ENCODE measurements at regions not wholly inside any gene's neighbourhood (a gene's known extent, or its start where the extent isn't known, plus 50 kb on each side); places are given as distances from the start of the nearest gene placed in this dataset.

DNA sequence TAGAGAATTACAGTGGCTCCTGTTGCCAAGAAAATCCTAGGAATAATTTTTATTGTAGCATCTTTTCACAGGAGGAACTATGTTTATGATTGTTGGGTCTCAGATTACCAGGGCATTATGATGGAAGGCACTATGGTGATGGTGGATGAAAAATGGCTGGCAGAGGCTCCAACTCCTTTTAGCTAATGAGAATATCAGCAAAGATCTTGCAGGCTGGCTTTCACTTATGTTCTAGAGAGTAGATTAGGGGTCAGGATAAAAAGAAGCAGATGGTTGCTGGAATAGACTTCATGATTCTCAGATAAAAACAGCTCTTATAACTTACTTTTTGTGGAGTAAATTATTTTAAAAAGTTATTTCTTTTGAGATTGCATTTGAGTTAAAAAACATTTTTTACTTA is 501.9 kb downstream of the TRHDE start:
- H3K4me3 ChIP-seq (ENCODE audit: low read depth, low read length): no peak overlapping the region
- no peak for DNase-seq (ENCODE audit: low read depth)
- TF ChIP-seq, protein P1, sequence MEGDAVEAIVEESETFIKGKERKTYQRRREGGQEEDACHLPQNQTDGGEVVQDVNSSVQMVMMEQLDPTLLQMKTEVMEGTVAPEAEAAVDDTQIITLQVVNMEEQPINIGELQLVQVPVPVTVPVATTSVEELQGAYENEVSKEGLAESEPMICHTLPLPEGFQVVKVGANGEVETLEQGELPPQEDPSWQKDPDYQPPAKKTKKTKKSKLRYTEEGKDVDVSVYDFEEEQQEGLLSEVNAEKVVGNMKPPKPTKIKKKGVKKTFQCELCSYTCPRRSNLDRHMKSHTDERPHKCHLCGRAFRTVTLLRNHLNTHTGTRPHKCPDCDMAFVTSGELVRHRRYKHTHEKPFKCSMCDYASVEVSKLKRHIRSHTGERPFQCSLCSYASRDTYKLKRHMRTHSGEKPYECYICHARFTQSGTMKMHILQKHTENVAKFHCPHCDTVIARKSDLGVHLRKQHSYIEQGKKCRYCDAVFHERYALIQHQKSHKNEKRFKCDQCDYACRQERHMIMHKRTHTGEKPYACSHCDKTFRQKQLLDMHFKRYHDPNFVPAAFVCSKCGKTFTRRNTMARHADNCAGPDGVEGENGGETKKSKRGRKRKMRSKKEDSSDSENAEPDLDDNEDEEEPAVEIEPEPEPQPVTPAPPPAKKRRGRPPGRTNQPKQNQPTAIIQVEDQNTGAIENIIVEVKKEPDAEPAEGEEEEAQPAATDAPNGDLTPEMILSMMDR (IDR thresholded peaks at IDR 0.05; ENCODE audit: low read depth, low read length): no peak
- TF ChIP-seq, protein P2, sequence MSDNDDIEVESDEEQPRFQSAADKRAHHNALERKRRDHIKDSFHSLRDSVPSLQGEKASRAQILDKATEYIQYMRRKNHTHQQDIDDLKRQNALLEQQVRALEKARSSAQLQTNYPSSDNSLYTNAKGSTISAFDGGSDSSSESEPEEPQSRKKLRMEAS (IDR thresholded peaks at IDR 0.05; ENCODE audit: low read depth, low read length): no peak
- no peak for TF ChIP-seq POLR2A (IDR thresholded peaks at IDR 0.05; ENCODE audit: extremely low read depth, insufficient read length)

DNA sequence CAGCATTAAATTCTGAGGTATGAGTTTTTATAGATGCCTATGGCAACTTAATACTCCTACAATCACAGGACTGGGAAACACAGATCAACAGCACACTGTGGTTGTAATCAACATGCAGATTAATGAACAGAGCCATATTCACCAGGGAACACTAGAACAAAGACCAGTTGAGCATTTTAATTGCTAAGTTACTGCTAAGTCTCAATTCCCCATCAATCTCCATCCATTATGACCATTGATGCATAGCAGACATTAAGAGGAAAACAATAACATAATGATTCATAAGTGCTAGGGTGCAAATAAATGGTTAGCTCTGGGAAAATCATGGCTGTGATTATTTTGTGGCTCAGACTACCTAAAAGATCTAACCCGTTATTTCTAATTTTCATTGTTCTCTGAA is 505.6 kb downstream of the TRHDE start:
- TF ChIP-seq, protein P1 (IDR thresholded peaks at IDR 0.05; ENCODE audit: low read depth, low read length): no peak
- no peak for TF ChIP-seq POLR2A (IDR thresholded peaks at IDR 0.05; ENCODE audit: extremely low read depth, insufficient read length)
- no peak for DNase-seq (ENCODE audit: low read depth)
- no peak overlapping the region for H3K4me3 ChIP-seq (ENCODE audit: low read depth, low read length)

DNA sequence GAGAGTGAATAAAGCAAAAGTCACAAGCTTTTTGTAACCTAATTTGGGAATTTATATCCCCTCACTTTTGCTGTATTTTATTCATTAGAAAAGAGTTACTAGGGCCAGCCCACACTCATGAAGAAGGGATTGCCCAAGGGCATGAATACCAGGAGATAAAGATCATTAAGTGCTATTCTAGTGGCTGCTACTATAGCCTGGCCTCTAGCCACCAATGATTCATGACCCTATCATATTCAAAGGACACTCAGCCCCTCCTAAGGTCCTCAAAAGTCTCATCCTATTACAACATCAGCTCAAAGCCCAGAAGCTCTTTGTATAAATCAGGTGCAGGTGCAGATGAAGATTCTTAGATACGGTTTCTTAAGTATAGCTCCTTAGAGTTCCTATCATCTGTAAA is 518.1 kb downstream of the TRHDE start:
- TF ChIP-seq MYC (IDR thresholded peaks at IDR 0.05; ENCODE audit: low read depth, low read length): no peak
- TF ChIP-seq, protein P2 (IDR thresholded peaks at IDR 0.05; ENCODE audit: low read depth, low read length): no peak
- TF ChIP-seq, protein P1 (IDR thresholded peaks at IDR 0.05; ENCODE audit: low read depth, low read length): no peak
- TF ChIP-seq POLR2A (IDR thresholded peaks at IDR 0.05; ENCODE audit: extremely low read depth, insufficient read length): no peak
- DNase-seq (ENCODE audit: low read depth): no peak

DNA sequence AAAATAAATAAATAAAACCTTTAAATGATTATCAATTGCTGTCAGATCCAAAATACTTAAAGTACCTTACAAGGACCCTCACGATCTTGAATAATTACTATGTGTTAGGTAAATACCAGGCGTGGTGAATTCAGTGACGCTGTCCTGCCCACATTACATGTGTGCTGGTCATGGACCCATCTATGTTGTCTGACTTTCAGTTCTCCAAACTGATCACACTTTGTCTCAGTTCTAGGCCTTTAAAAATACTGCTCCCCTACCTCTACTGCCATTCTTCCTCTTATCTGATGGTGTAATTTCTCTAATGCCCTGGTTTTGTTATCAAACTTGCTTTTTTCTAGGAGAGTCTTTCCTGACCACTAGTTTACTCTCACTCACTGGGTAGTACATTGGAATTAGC is 520.7 kb downstream of the TRHDE start:
- no peak overlapping the region for H3K4me3 ChIP-seq (ENCODE audit: low read depth, low read length)
- TF ChIP-seq POLR2A (IDR thresholded peaks at IDR 0.05; ENCODE audit: extremely low read depth, insufficient read length): no peak
- TF ChIP-seq, protein P2 (IDR thresholded peaks at IDR 0.05; ENCODE audit: low read depth, low read length): no peak
- TF ChIP-seq, protein P1 (IDR thresholded peaks at IDR 0.05; ENCODE audit: low read depth, low read length): no peak
- TF ChIP-seq MYC (IDR thresholded peaks at IDR 0.05; ENCODE audit: low read depth, low read length): no peak
- no peak for DNase-seq (ENCODE audit: low read depth)

More for the DNA sequence above, 518.1 kb downstream of the TRHDE start:
- H3K4me3 ChIP-seq (ENCODE audit: low read depth, low read length): no peak overlapping the region

DNA sequence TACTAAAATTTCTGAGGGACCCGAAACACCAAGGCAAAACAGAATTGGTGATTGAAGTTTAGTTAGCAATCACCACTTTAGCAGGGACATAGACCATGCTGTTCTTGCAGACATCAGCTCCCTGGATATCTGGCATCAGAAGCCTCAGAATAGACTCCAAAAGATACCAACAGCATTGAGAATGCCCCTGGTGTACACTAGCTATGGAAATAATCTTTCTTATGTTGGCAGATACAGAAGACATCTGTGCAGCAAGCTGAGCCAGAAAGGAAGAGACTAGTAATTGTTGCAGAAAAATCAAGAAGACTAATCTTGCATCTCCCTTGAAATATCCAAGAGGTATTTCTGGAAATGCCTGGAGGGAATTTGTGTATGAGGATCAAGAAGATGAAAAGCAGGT is 521.6 kb downstream of the TRHDE start:
- H3K4me3 ChIP-seq (ENCODE audit: low read depth, low read length): no peak overlapping the region
- TF ChIP-seq, protein P1 (IDR thresholded peaks at IDR 0.05; ENCODE audit: low read depth, low read length): no peak
- no peak for TF ChIP-seq POLR2A (IDR thresholded peaks at IDR 0.05; ENCODE audit: extremely low read depth, insufficient read length)
- no peak for TF ChIP-seq MYC (IDR thresholded peaks at IDR 0.05; ENCODE audit: low read depth, low read length)
- TF ChIP-seq, protein P2 (IDR thresholded peaks at IDR 0.05; ENCODE audit: low read depth, low read length): no peak

DNA sequence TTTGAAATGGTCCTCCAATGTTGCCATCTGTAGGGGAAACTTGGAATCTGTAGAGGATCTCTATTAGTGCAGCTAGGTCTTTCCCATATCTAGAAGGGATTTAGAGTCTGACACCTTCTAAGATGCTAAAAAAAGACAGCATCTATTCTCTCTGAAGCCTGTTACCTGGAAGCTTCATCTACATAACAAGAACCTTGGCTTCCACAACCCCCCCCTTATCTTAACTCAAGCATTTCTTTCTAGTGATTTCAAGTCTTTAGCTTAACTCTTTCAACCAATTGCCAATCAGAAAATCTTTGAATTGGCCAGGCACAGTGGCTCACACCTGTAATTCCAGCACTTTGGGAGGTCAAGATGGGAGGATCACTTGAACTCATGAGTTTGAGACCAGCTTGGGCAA is 543.3 kb downstream of the TRHDE start:
- no peak for DNase-seq (ENCODE audit: low read depth)
- TF ChIP-seq, protein P1 (IDR thresholded peaks at IDR 0.05; ENCODE audit: low read depth, low read length): no peak
- TF ChIP-seq MYC (IDR thresholded peaks at IDR 0.05; ENCODE audit: low read depth, low read length) (no peak), POLR2A (IDR thresholded peaks at IDR 0.05; ENCODE audit: extremely low read depth, insufficient read length) (no peak)
- TF ChIP-seq, protein P2 (IDR thresholded peaks at IDR 0.05; ENCODE audit: low read depth, low read length): no peak
- H3K4me3 ChIP-seq (ENCODE audit: low read depth, low read length): no peak overlapping the region

More for the DNA sequence above, 521.6 kb downstream of the TRHDE start:
- DNase-seq (ENCODE audit: low read depth): no peak
